SK-N-SH (cell line): ENCODE measurements at regions not wholly inside any gene's neighbourhood (a gene's known extent, or its start where the extent isn't known, plus 50 kb on each side); places are given as distances from the start of the nearest gene placed in this dataset.

Experiments used
- CTCF ChIA-PET: fragments of 300-600, 350-600 bp; formaldehyde crosslinking; extraction: SDS; loops from one replicate; lab custom pipeline; 2021; lab: Yijun Ruan, JAX
- POLR2A ChIA-PET: fragments of 350-600 bp; sonication (Branson Sonifier 250); formaldehyde crosslinking; extraction: SDS; loops from one replicate; lab custom pipeline; 2020; ENCODE audit warnings: antibody characterized with exemption, inconsistent platforms; lab: Yijun Ruan, JAX
- DNase-seq: peaks from one replicate; pipeline ENCODE4 v3.0.0; 2012
- H2AFZ ChIP-seq: fragments of 200-600 bp; sonication (generic); 2 replicates; pipeline ENCODE4 v1.8.1; 2016; ENCODE audit warnings: antibody characterized with exemption, mild to moderate bottlenecking, low read depth
- H3F3A ChIP-seq: fragments of 200-600 bp; sonication (generic); replicated peaks from 2 replicates; pipeline ENCODE3; 2016; ENCODE audit warnings: antibody characterized with exemption, mild to moderate bottlenecking; ENCODE audit not compliant: insufficient read depth
- H3K27ac ChIP-seq, 2 experiments: fragments of 200-500 bp in 1 of 2; fragments of 200-600 bp in 1 of 2; sonication (Bioruptor generic) in 1 of 2; sonication (generic), shearing (Covaris generic) in 1 of 2; 2 replicates each; pipeline versions ENCODE4 v1.5.1 to v1.6.1; 2014 to 2016; ENCODE audit warnings: low read depth in 2 of 2, inconsistent platforms in 1 of 2, low read length in 1 of 2, mild to moderate bottlenecking in 1 of 2, mixed read lengths in 1 of 2
- H3K27me3 ChIP-seq: fragments of 200-600 bp; sonication (generic), shearing (Covaris generic); 2 replicates; pipeline ENCODE4 v1.6.1; 2016; ENCODE audit warnings: mixed run types; ENCODE audit not compliant: insufficient read depth
- H3K36me3 ChIP-seq, 2 experiments: fragments of 200-500 bp in 1 of 2; fragments of 200-600 bp in 1 of 2; sonication (Bioruptor generic) in 1 of 2; sonication (generic) in 1 of 2; replicated peaks in 1 of 2; 2 replicates each; pipeline versions ENCODE3 to v1.5.1; 2014 to 2016; ENCODE audit warnings: low read length in 1 of 2, mild to moderate bottlenecking in 1 of 2; ENCODE audit not compliant: insufficient read depth in 2 of 2, control insufficient read depth in 1 of 2
- H3K4me1 ChIP-seq, 2 experiments: fragments of 200-500 bp in 1 of 2; fragments of 200-600 bp in 1 of 2; sonication (Bioruptor generic) in 1 of 2; sonication (generic), shearing (Covaris generic) in 1 of 2; 2 replicates each; pipeline versions ENCODE4 v1.5.1 to v1.6.1; 2014 to 2016; ENCODE audit warnings: low read depth in 1 of 2, low read length in 1 of 2, mixed run types in 1 of 2; ENCODE audit not compliant: insufficient read depth in 2 of 2, control insufficient read depth in 1 of 2
- H3K4me2 ChIP-seq: fragments of 200-600 bp; sonication (generic), shearing (Covaris generic); 2 replicates; pipeline ENCODE4 v1.6.1; 2017; ENCODE audit warnings: mixed run types
- H3K4me3 ChIP-seq, 2 experiments: fragments of 200-500 bp in 1 of 2; fragments of 200-600 bp in 1 of 2; sonication (Bioruptor generic) in 1 of 2; sonication (generic), shearing (Covaris generic) in 1 of 2; 2 replicates each; pipeline versions ENCODE4 v1.5.1 to v1.8.1; 2014 to 2016; ENCODE audit warnings: low read depth in 2 of 2, inconsistent platforms in 1 of 2, low read length in 1 of 2, mild to moderate bottlenecking in 1 of 2, mixed read lengths in 1 of 2, moderate library complexity in 1 of 2
- H3K79me2 ChIP-seq: fragments of 200-600 bp; sonication (generic); 2 replicates; pipeline ENCODE4 v1.8.1; 2017; ENCODE audit warnings: mild to moderate bottlenecking; ENCODE audit not compliant: insufficient read depth
- H3K9ac ChIP-seq: fragments of 200-600 bp; sonication (generic); 2 replicates; pipeline ENCODE4 v1.6.1; 2017; ENCODE audit warnings: mixed run types
- H3K9me2 ChIP-seq: fragments of 200-600 bp; sonication (generic); 2 replicates; pipeline ENCODE4 v1.6.1; 2017; ENCODE audit warnings: mixed run types
- H3K9me3 ChIP-seq: fragments of 200-600 bp; sonication (generic); 2 replicates; pipeline ENCODE4 v1.6.1; 2017; ENCODE audit warnings: mixed run types, mild to moderate bottlenecking, moderate library complexity
- H4K20me1 ChIP-seq: fragments of 200-600 bp; sonication (generic); 2 replicates; pipeline ENCODE4 v1.6.1; 2017; ENCODE audit warnings: mild to moderate bottlenecking, mixed run types; ENCODE audit not compliant: insufficient read depth
- CHD2 ChIP-seq: fragments of 150-350 bp; IDR thresholded peaks from 2 replicates; pipeline ENCODE4 v1.6.1; 2018; ENCODE audit warnings: low read length; ENCODE audit not compliant: partially characterized antibody
- ELF1 ChIP-seq: IDR thresholded peaks from 2 replicates; pipeline ENCODE4 v1.4.0; 2012
- IRF3 ChIP-seq: fragments of 150-350 bp; IDR thresholded peaks from 2 replicates; pipeline ENCODE4 v1.6.1; 2016; ENCODE audit warnings: mild to moderate bottlenecking, low read depth, low read length
- JUND ChIP-seq: IDR thresholded peaks from 2 replicates; pipeline ENCODE4 v1.4.0; 2012
- POLR2AphosphoS5 ChIP-seq: IDR thresholded peaks from 2 replicates; pipeline ENCODE4 v1.6.1; 2012; ENCODE audit warnings: low read depth, low read length
- RCOR1 ChIP-seq: fragments of 150-350 bp; IDR thresholded peaks from 2 replicates; pipeline ENCODE4 v1.6.1; 2017; ENCODE audit warnings: antibody characterized with exemption, low read length
- REST ChIP-seq: IDR thresholded peaks from 2 replicates; pipeline ENCODE4 v1.6.1; 2012; ENCODE audit warnings: mild to moderate bottlenecking, low read depth, low read length, moderate library complexity
- RFX5 ChIP-seq: IDR thresholded peaks from 2 replicates; pipeline ENCODE4 v1.6.1; 2012; ENCODE audit warnings: mild to moderate bottlenecking, improper control_type of control experiment, low read length
- RXRA ChIP-seq: IDR thresholded peaks from 2 replicates; pipeline ENCODE4 v1.4.0; 2012; ENCODE audit warnings: low read depth, mild to moderate bottlenecking, borderline replicate concordance
- TAF1 ChIP-seq: IDR thresholded peaks from 2 replicates; pipeline ENCODE4 v1.6.1; 2012; ENCODE audit warnings: low read depth, mild to moderate bottlenecking, low read length, moderate library complexity, borderline replicate concordance
- TEAD4 ChIP-seq: IDR thresholded peaks from 2 replicates; pipeline ENCODE4 v1.4.0; 2012; ENCODE audit warnings: mild to moderate bottlenecking, borderline replicate concordance; ENCODE audit not compliant: insufficient read depth
- YY1 ChIP-seq: IDR thresholded peaks from 2 replicates; pipeline ENCODE4 v1.4.0; 2012; ENCODE audit warnings: low read depth, mild to moderate bottlenecking
- WGBS: methylation state at CpG from one replicate; pipeline ENCODE4 v1.1.6; 2017; ENCODE audit warnings: low lambda C conversion rate; 5-methylcytosine and 5-hydroxymethylcytosine counted together
- TF ChIP-seq, protein P1 (sequence below): IDR thresholded peaks from 2 replicates; pipeline ENCODE4 v1.4.0; 2012; ENCODE audit warnings: low read depth
- TF ChIP-seq, protein P2 (sequence below): IDR thresholded peaks from 2 replicates; pipeline ENCODE4 v1.4.0; 2012; ENCODE audit warnings: low read depth, borderline replicate concordance

DNA sequence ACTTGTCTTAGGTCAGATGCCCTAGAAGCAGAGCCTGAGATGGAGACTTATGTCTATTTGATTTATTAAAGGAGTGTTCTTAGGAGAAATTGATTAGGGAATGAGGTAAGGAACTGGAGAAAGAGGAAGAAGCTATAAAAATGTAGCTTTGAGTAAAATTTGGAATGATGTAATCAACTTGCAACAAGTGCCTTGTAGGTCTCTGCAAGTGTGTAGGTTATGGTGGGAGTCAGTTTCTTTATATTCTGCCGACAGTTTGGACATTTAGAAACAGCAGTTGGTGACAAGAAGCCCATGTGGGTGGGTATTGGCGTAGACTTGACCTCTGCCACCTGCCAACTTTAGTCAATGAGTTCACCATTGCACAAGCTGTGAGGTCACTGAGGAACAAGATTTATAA lies 986.5 kb downstream of the CDH18 start:
- no peaks in the 10 kb centered on the region for H3K79me2 ChIP-seq

DNA sequence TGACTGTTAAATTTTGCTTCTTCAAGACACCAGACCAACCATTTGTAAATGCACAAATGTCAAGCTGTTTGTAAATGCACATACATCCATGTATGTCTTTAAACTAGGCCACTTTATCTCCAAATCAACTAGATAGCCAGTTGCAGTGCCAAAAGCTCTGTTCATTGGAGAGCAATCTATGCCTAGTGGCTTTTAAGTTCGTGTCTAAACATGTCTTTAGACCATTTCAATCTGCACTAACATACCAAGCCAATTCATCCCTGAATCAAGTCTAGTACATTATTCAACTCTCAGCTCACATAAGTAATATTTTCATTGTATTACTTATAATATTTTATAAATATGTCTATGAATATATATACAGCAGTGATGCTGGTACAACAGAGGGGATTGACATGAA lies 985.9 kb downstream of the CDH18 start:
- H3K27me3 ChIP-seq = no peaks in the 10 kb centered on the region
- H3K4me1 ChIP-seq = no peaks in the 10 kb centered on the region
- no peaks in the 10 kb centered on the region for H3K79me2 ChIP-seq
- H4K20me1 ChIP-seq = no peaks in the 10 kb centered on the region
- H3K4me2 ChIP-seq = no peak overlapping the region
- CTCF ChIA-PET = no interaction called here
- H3K36me3 ChIP-seq = no peaks in the 10 kb centered on the region
- 0% methylated on average over 1 of the region's 1 CpG for WGBS
- no peak for TF ChIP-seq REST
- TF ChIP-seq TEAD4 = no peak
- H3K4me3 ChIP-seq = no peak overlapping the region
- H3K9me2 ChIP-seq = no peaks in the 10 kb centered on the region
- DNase-seq = no peak
- no peak overlapping the region for H2AFZ ChIP-seq
- no peaks in the 10 kb centered on the region for H3K9me3 ChIP-seq
- H3K9ac ChIP-seq = no peak overlapping the region
- H3K27ac ChIP-seq = no peak overlapping the region
- no peaks in the 10 kb centered on the region for H3F3A ChIP-seq
- POLR2A ChIA-PET = no interaction called here

More for the DNA sequence above, 986.5 kb downstream of the CDH18 start:
- no peak overlapping the region for H3K27ac ChIP-seq
- POLR2A ChIA-PET = no interaction called here
- no peaks in the 10 kb centered on the region for H3K27me3 ChIP-seq
- no peak overlapping the region for H2AFZ ChIP-seq
- TF ChIP-seq ELF1 (no peak), RFX5 (no peak), CHD2 (no peak), POLR2AphosphoS5 (no peak), JUND (no peak), IRF3 (no peak), YY1 (no peak), RCOR1 (no peak), RXRA (no peak), TAF1 (no peak)
- TF ChIP-seq, protein P1, sequence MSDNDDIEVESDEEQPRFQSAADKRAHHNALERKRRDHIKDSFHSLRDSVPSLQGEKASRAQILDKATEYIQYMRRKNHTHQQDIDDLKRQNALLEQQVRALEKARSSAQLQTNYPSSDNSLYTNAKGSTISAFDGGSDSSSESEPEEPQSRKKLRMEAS = no peak
- TF ChIP-seq, protein P2, sequence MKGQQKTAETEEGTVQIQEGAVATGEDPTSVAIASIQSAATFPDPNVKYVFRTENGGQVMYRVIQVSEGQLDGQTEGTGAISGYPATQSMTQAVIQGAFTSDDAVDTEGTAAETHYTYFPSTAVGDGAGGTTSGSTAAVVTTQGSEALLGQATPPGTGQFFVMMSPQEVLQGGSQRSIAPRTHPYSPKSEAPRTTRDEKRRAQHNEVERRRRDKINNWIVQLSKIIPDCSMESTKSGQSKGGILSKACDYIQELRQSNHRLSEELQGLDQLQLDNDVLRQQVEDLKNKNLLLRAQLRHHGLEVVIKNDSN = no peak
- H3K9me3 ChIP-seq = no peaks in the 10 kb centered on the region
- no peak overlapping the region for H3K4me2 ChIP-seq
- WGBS = 0% methylated on average over 2 of the region's 2 CpGs
- H3K9me2 ChIP-seq = no peaks in the 10 kb centered on the region
- H3K36me3 ChIP-seq = no peaks in the 10 kb centered on the region
- no peak overlapping the region for H3K9ac ChIP-seq
- no peaks in the 10 kb centered on the region for H3K4me1 ChIP-seq
- no peaks in the 10 kb centered on the region for H3F3A ChIP-seq
- CTCF ChIA-PET = no interaction called here
- no peak overlapping the region for H3K4me3 ChIP-seq
- DNase-seq = no peak
- H4K20me1 ChIP-seq = no peaks in the 10 kb centered on the region
